Fibroblast of peridontal ligament (primary cell): ENCODE measurements at regions not wholly inside any gene's neighbourhood (a gene's known extent, or its start where the extent isn't known, plus 50 kb on each side); places are given as distances from the start of the nearest gene placed in this dataset.

ENCODE experiments used
- DNase-seq: peaks from one replicate; pipeline ENCODE4 v3.0.0-alpha.2; 2010; ENCODE audit errors: extremely low read depth

- DNase-seq, result no peak
Measured at GRCh38 chr20:24185791-24186190, 197.2 kb upstream of the GGTLC1 start.

- no peak for DNase-seq
Measured at GRCh38 chr20:24181151-24181550, 192.6 kb upstream of the GGTLC1 start.

GRCh38 chr20:24169256-24169655 is 180.7 kb upstream of the GGTLC1 start:
- DNase-seq, result no peak

GRCh38 chr20:24166412-24166811 is 177.8 kb upstream of the GGTLC1 start:
- DNase-seq, result no peak

- no peak for DNase-seq
Measured at GRCh38 chr20:24166123-24166381, 177.5 kb upstream of the GGTLC1 start.

- DNase-seq, result no peak
Measured at GRCh38 chr20:24165301-24166122, 176.9 kb upstream of the GGTLC1 start.

- DNase-seq, result no peak
Measured at GRCh38 chr20:24164360-24164759, 175.8 kb upstream of the GGTLC1 start.

GRCh38 chr20:24163506-24163905 is 174.9 kb upstream of the GGTLC1 start:
- DNase-seq, result no peak

GRCh38 chr20:24160563-24161281 is 172.1 kb upstream of the GGTLC1 start:
- DNase-seq, result peak; percentile 51

- no peak for DNase-seq
Measured at GRCh38 chr20:24158281-24158680, 169.7 kb upstream of the GGTLC1 start.

- no peak for DNase-seq
Measured at GRCh38 chr20:24157213-24157612, 168.6 kb upstream of the GGTLC1 start.

GRCh38 chr20:24153101-24154040 is 164.8 kb upstream of the GGTLC1 start:
- no peak for DNase-seq

- DNase-seq, result no peak
Measured at GRCh38 chr20:24151621-24152294, 163.2 kb upstream of the GGTLC1 start.

- DNase-seq, result no peak
Measured at GRCh38 chr20:24150406-24150805, 161.8 kb upstream of the GGTLC1 start.

- no peak for DNase-seq
Measured at GRCh38 chr20:24149881-24150307, 161.3 kb upstream of the GGTLC1 start.

- DNase-seq, result no peak
Measured at GRCh38 chr20:24149175-24149574, 160.6 kb upstream of the GGTLC1 start.

- no peak for DNase-seq
Measured at GRCh38 chr20:24148372-24148771, 159.8 kb upstream of the GGTLC1 start.

GRCh38 chr20:24147961-24148360 is 159.4 kb upstream of the GGTLC1 start:
- no peak for DNase-seq

GRCh38 chr20:24147479-24147878 is 158.9 kb upstream of the GGTLC1 start:
- no peak for DNase-seq

- DNase-seq, result no peak
Measured at GRCh38 chr20:24146231-24146634, 157.7 kb upstream of the GGTLC1 start.

- DNase-seq, result no peak
Measured at GRCh38 chr20:24144371-24144770, 155.8 kb upstream of the GGTLC1 start.

GRCh38 chr20:24141111-24141510 is 152.5 kb upstream of the GGTLC1 start:
- DNase-seq, result no peak
